ENCODE measurements at regions not wholly inside any gene's neighbourhood (a gene's known extent, or its start where the extent isn't known, plus 50 kb on each side); places are given as distances from the start of the nearest gene placed in this dataset.

DNA sequence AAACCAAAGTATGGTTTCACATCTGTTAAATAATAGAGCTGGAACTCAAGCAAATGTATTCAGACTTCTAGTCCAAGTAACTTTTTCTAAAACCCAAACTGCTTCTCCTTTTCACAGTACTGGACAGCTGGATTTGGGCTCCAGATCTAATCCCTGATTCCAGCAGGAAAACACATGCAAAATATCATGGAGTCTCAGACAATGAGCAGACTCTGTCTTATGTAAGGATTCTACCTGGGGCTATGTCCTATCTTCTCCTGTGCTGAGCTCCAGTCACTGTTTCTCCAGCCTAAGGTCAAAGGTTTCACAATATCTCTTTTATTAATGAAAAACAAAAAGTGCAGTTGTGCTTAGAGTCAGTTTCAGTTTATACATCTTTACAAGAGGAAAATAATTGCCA, 83.2 kb upstream of the EED start:
- ATAC-seq (replicated peaks) (no peak), DNase-seq (no peak)
- Mint-ChIP-seq H3K4me3 (no peak overlapping the region), H3K9me3 (no peaks in the 10 kb centered on the region), H3K4me1 (ENCODE audit: low read depth in 2 of 2) (peaks cover 3% of the 10 kb centered on the region in 2 donors), H3K27me3 (no peaks in the 10 kb centered on the region), H3K27ac (no peak overlapping the region), H3K36me3 (ENCODE audit: insufficient read depth) (no peaks in the 10 kb centered on the region)

DNA sequence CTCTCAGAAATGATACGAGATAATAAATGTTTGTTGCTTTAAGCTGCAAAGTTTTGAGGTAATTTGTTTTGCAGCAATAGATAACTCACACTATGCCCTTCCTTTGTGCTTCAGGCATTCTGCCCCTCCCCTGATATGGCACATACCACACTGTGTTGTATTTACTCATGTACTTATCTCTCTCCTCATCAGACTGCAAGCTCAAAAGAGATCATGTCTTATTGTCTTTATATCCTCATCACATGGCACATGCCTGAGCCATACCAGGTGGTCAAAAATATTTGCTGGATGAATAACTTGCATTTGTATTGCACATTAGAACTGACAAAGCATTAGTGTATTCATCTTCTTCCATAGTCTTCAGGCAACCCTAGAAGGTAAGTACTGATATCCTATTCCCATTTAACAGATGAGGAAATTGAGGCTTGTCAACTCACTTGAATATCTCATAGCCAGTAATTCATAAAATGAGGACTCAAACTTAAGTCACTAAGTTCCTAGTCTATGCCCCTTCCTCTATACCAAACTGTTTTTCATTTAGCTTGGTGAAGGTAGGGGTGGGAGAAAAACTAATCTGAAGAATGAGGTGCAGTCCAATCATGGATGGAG, 83.9 kb upstream of the EED start:
- no peaks in the 10 kb centered on the region for H3K27me3 Mint-ChIP-seq
- DNase-seq (no peak), ATAC-seq (replicated peaks) (no peak)
- H3K27ac Mint-ChIP-seq: no peak overlapping the region
- H3K4me3 Mint-ChIP-seq: no peak overlapping the region
- H3K36me3 Mint-ChIP-seq (ENCODE audit: insufficient read depth): no peaks in the 10 kb centered on the region
- peaks cover 3% of the 10 kb centered on the region in 2 donors for H3K4me1 Mint-ChIP-seq (ENCODE audit: low read depth in 2 of 2)
- no peaks in the 10 kb centered on the region for H3K9me3 Mint-ChIP-seq

- Mint-ChIP-seq H3K36me3 (ENCODE audit: insufficient read depth) (no peaks in the 10 kb centered on the region), H3K4me1 (ENCODE audit: low read depth in 2 of 2) (peaks cover 3% of the 10 kb centered on the region in 2 donors)
These were observed 85.0 kb upstream of the EED start for GRCh38 chr11:86159581-86159891.

DNA sequence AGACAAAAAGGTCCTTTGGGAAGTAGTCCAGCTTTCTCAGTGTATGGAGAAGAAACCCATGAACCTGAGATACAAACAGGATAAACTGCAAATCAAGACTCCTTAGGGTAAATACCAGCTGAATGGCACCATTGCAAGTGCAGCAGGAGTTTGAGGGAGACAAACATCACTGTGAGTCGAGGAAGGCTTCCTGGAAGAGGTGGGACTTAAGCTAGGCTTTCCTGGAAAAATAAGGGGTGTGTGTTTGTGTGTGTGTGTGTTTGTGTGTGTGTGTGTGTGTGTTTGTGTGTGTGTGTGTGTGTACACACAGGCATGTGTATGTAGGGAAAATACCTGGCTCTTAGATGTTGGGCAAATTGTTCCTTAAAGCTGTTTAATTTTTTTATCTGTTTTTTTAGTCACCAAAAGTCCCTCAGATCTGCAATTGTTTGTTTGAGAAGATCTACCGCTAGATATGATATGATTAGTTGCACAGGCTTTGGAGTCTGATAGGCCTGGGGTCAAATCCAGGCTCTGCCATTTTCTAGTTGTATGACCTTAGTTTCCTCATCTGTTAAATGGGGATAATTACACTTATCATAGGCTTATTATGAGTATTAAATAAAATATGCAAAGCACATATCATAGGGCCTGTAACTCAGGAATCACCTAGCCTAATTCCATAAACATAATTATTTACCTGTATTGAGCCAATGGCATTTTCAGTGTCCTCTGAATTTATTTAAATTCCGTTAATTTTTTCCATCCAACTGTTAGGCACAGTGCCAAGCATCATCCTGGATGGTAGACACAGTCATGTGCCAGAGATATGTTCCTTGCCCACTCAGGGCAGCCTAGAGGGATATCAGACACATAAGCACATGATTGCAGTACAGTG, 85.6 kb upstream of the EED start:
- H3K9me3 Mint-ChIP-seq: no peaks in the 10 kb centered on the region
- H3K4me3 Mint-ChIP-seq: no peak overlapping the region
- no peak for ATAC-seq (replicated peaks)
- DNase-seq: no peak
- no peaks in the 10 kb centered on the region for H3K27me3 Mint-ChIP-seq
- no peaks in the 10 kb centered on the region for H3K36me3 Mint-ChIP-seq (ENCODE audit: insufficient read depth)
- H3K4me1 Mint-ChIP-seq (ENCODE audit: low read depth in 2 of 2): peaks cover 3% of the 10 kb centered on the region in 2 donors
- H3K27ac Mint-ChIP-seq: peak overlapping the region in 1 of 2 donors; percentile 29

More at GRCh38 chr11:86159581-86159891, 85.0 kb upstream of the EED start:
- no peak for DNase-seq
- Mint-ChIP-seq H3K9me3 (no peaks in the 10 kb centered on the region), H3K27me3 (no peaks in the 10 kb centered on the region), H3K27ac (no peak overlapping the region), H3K4me3 (no peak overlapping the region)
- no peak for ATAC-seq (replicated peaks)

- H3K36me3 Mint-ChIP-seq (ENCODE audit: insufficient read depth): no peaks in the 10 kb centered on the region
- no peak for ATAC-seq (replicated peaks)
- H3K4me3 Mint-ChIP-seq: no peak overlapping the region
- H3K4me1 Mint-ChIP-seq (ENCODE audit: low read depth in 2 of 2): peaks cover 3% of the 10 kb centered on the region in 2 donors
- H3K9me3 Mint-ChIP-seq: no peaks in the 10 kb centered on the region
- H3K27me3 Mint-ChIP-seq: no peaks in the 10 kb centered on the region
- peak overlapping the region in 1 of 2 donors; percentile 29 for H3K27ac Mint-ChIP-seq
- DNase-seq: no peak
These were observed 86.7 kb upstream of the EED start for GRCh38 chr11:86157797-86158378.

DNA sequence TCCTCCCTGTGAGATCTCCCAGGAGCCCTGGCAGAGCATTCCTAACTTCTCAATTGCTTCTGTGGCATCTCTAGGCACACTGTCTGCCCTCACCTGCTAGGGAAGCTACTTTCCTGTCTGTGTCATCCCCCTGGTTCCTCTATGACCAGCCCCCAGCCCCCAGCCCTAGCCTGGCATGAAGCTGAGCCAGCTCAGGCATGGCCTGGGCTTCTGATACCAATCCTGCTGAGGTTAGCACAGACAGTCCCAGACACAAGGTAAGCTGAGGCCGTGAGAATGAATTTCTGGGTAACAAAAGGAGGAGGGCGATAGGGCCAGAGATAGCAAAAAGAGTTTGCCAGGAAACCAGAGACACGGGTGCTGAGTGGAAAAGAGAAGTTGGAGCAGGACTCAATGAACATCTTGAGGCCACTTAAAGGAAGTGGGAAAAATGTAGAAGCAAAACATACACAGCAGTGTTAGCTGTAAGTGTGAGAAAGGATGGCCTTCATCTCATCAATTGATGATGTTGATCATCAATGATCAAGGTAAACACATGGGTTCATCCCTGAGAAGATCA, 87.6 kb upstream of the PICALM start:
- Mint-ChIP-seq H3K27ac (no peak overlapping the region), H3K4me3 (no peak overlapping the region), H3K27me3 (no peaks in the 10 kb centered on the region), H3K4me1 (ENCODE audit: low read depth in 2 of 2) (peaks cover 13% of the 10 kb centered on the region in 2 donors), H3K36me3 (ENCODE audit: insufficient read depth) (peaks cover 5% of the 10 kb centered on the region), H3K9me3 (no peaks in the 10 kb centered on the region)
- DNase-seq (no peak), ATAC-seq (replicated peaks) (no peak)

GRCh38 chr11:86155200-86155844, 86.4 kb upstream of the PICALM start:
- peaks cover 21% of the 10 kb centered on the region in 2 donors for H3K4me1 Mint-ChIP-seq (ENCODE audit: low read depth in 2 of 2)
- peaks cover 6% of the 10 kb centered on the region for H3K36me3 Mint-ChIP-seq (ENCODE audit: insufficient read depth)
- ATAC-seq (replicated peaks): no peak
- H3K27ac Mint-ChIP-seq: peak overlapping the region in 1 of 2 donors; percentile 38
- H3K9me3 Mint-ChIP-seq: no peaks in the 10 kb centered on the region
- no peak overlapping the region for H3K4me3 Mint-ChIP-seq
- H3K27me3 Mint-ChIP-seq: no peaks in the 10 kb centered on the region
- no peak for DNase-seq

DNA sequence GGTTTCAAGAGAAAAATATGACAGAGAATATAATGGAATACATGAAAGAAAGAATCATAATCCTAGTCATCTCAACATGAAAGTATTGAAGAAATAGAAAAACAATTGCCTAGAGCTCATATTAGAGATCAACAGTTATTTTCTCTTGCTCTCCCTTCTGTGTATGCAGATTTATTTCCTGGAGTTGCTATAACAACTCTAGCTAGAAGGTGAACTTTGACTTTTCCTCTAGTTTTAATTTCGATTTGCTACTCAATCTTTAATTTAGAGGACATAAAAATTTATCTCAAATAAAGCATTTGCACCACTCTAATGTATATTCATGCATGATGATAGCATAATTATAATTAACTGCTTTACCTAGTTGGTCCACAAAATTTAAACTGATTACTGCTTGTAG, 84.6 kb upstream of the PICALM start:
- peaks cover 6% of the 10 kb centered on the region for H3K36me3 Mint-ChIP-seq (ENCODE audit: insufficient read depth)
- ATAC-seq (replicated peaks): no peak
- no peak overlapping the region for H3K4me3 Mint-ChIP-seq
- peaks cover 21% of the 10 kb centered on the region in 2 donors for H3K4me1 Mint-ChIP-seq (ENCODE audit: low read depth in 2 of 2)
- H3K27me3 Mint-ChIP-seq: no peaks in the 10 kb centered on the region
- H3K9me3 Mint-ChIP-seq: no peaks in the 10 kb centered on the region
- H3K27ac Mint-ChIP-seq: peak overlapping the region; percentile 67 to 82
- no peak for DNase-seq

- peak overlapping the region in 1 of 2 donors; percentile 82 for H3K27ac Mint-ChIP-seq
- no peak for DNase-seq
- no peak for ATAC-seq (replicated peaks)
- H3K9me3 Mint-ChIP-seq: no peaks in the 10 kb centered on the region
- H3K27me3 Mint-ChIP-seq: no peaks in the 10 kb centered on the region
- H3K36me3 Mint-ChIP-seq (ENCODE audit: insufficient read depth): peaks cover 6% of the 10 kb centered on the region
- H3K4me1 Mint-ChIP-seq (ENCODE audit: low read depth in 2 of 2): peaks cover 21% of the 10 kb centered on the region in 2 donors
- H3K4me3 Mint-ChIP-seq: peak overlapping the region in 1 of 2 donors; percentile 18
These were observed 84.0 kb upstream of the PICALM start for GRCh38 chr11:86152901-86153300.

DNA sequence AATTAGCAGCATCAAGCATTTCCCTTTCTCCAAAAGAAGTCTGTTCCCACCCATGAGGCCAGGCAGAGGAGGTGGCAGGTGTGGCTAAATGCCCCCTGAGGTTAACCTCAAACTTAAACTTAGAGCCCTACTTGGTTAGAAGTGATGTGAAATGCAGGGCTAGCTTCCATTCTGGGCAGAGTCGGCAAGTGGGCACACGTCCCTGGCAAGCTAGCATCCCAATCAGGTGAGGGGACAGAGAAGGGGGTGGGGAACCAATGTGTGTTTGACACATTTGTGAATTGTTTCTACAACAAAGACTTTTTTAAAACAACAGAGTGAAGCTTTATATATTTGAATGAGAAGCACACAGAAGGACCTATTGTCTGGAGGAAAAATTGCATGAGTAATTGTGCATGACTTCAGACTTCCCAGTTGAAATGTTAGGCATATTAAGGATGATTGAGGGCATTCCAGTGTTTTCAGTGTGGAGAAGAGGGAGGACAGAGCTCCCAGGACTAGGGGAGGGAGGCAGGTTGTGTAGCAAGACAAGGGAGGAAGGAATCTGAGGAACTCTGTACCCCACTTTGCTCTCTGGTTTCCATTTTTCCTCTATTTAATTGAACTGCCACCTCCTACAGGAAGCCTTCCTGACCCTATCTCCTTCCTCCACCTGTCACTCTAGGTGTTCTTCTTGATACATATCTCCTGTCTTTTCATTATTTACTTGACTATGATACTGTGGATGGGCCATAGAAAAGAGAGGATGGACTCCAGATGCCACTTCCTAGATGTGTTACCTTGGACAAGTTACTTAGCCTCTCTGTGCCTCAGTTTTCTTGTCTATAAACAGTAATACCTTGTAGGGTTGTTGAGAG, 83.3 kb upstream of the PICALM start:
- DNase-seq: no peak
- Mint-ChIP-seq H3K9me3 (no peaks in the 10 kb centered on the region), H3K4me1 (ENCODE audit: low read depth in 2 of 2) (peaks cover 21% of the 10 kb centered on the region in 2 donors), H3K27me3 (no peaks in the 10 kb centered on the region), H3K27ac (peak overlapping the region; percentile 66 to 82), H3K36me3 (ENCODE audit: insufficient read depth) (peaks cover 6% of the 10 kb centered on the region), H3K4me3 (peak overlapping the region; percentile 29 to 63)
- ATAC-seq (replicated peaks): peak; percentile 55

- H3K27ac Mint-ChIP-seq: peak overlapping the region; percentile 66 to 82
- ATAC-seq (replicated peaks) (peak; percentile 63), DNase-seq (no peak)
- peak overlapping the region; percentile 29 to 63 for H3K4me3 Mint-ChIP-seq
- no peaks in the 10 kb centered on the region for H3K27me3 Mint-ChIP-seq
- H3K9me3 Mint-ChIP-seq: no peaks in the 10 kb centered on the region
- H3K36me3 Mint-ChIP-seq (ENCODE audit: insufficient read depth): peaks cover 6% of the 10 kb centered on the region
- H3K4me1 Mint-ChIP-seq (ENCODE audit: low read depth in 2 of 2): peaks cover 25 to 27% of the 10 kb centered on the region in 2 donors
These were observed 82.5 kb upstream of the PICALM start for GRCh38 chr11:86151174-86152005.

DNA sequence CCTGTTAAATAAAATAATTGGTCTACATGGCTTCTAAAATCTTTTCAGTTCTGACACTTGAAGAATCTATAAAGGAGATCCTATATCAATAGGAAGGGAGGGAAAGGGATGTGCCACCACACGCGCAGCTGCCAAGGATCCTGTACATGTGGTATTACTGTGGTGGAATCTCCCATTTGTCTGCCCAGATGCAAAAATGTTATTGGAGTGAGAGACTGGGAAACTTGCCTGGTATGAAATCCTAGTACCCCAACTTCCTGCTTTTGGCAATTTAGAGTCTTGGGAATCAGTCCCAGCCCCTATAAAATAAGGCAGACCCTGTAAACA, 81.9 kb upstream of the PICALM start:
- Mint-ChIP-seq H3K4me3 (no peak overlapping the region), H3K4me1 (ENCODE audit: low read depth in 2 of 2) (peaks cover 25 to 27% of the 10 kb centered on the region in 2 donors), H3K27ac (peak overlapping the region in 1 of 2 donors; percentile 82), H3K27me3 (no peaks in the 10 kb centered on the region), H3K36me3 (ENCODE audit: insufficient read depth) (peaks cover 6% of the 10 kb centered on the region), H3K9me3 (no peaks in the 10 kb centered on the region)
- ATAC-seq (replicated peaks): no peak
- DNase-seq: no peak

Measured in effector memory CD8-positive, alpha-beta T cell (primary cell).